ENCODE measurements at regions not wholly inside any gene's neighbourhood (a gene's known extent, or its start where the extent isn't known, plus 50 kb on each side); places are given as distances from the start of the nearest gene placed in this dataset.

DNA sequence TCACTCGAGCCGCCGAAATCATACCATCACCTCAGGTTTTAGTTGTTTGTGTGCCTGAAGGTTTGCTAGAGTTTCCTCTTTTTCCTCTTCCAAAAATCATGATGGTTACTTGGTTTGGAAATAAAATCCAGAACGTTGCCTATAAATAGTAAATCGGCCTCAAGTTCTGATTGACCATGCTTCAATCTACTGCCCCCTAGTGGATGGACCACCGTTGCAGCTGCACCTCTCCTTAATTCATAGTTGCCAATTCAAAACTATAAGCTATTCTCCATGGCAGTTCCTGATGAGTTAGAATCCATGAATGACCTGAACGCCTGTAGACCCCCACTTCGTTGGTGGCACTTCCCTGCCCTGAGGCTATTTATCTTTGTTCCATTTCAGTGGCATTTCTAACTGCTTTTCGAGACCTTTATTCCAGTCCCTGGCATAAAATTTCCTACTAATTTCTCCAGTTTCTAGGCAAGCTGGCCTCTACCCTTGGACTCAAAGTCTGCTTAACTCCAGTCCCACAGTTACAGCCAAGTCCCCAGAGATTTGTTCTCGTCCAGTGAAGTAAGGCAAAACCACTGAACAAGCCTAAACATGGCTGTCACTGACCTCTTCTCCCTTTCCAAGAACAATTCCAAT lies 422.6 kb downstream of the EFNA5 start:
- Histone ChIP-seq H3K4me2 (ENCODE audit: insufficient read depth, insufficient read length, low read length) (no peak overlapping the region), H3K9me3 (ENCODE audit: control insufficient read depth, low read depth, low read length) (no peaks in the 10 kb centered on the region), H2BK15ac (ENCODE audit: low read depth, low read length) (no peak overlapping the region), H3K56ac (ENCODE audit: insufficient read length, low read depth, low read length) (no peak overlapping the region), H2BK120ac (ENCODE audit: low read depth, low read length, poor library complexity, severe bottlenecking) (no peak overlapping the region), H2BK12ac (ENCODE audit: insufficient read length, low read depth, low read length) (peak overlapping the region; percentile 88), H3K4ac (ENCODE audit: low read depth, low read length) (no peak overlapping the region), H3K9ac (ENCODE audit: extremely low read depth, insufficient read length, low read length) (no peak overlapping the region), H3K27ac (ENCODE audit: insufficient read length, low read depth, low read length) (no peak overlapping the region), H3K4me1 (ENCODE audit: insufficient read depth, low read length) (no peaks in the 10 kb centered on the region), H4K20me1 (ENCODE audit: control insufficient read depth, insufficient read depth, insufficient read length) (no peaks in the 10 kb centered on the region), H2BK5ac (ENCODE audit: insufficient read length, low read length) (no peak overlapping the region), H4K8ac (replicated peaks; ENCODE audit: insufficient read length, low read depth, low read length) (no peak overlapping the region), H3K14ac (ENCODE audit: insufficient read depth, low read length) (no peak overlapping the region), H3T11ph (ENCODE audit: low read length) (no peak overlapping the region), H4K5ac (ENCODE audit: insufficient read length, low read depth, low read length) (no peak overlapping the region), H2BK20ac (ENCODE audit: low read depth, low read length, poor library complexity, severe bottlenecking) (no peak overlapping the region), H3K23ac (ENCODE audit: insufficient read length, low read depth, low read length) (no peak overlapping the region), H2AFZ (ENCODE audit: low read length) (no peak overlapping the region), H3K23me2 (ENCODE audit: insufficient read length, low read depth, low read length, poor library complexity, severe bottlenecking) (no peaks in the 10 kb centered on the region), H4K91ac (ENCODE audit: insufficient read length, low read depth, low read length) (no peak overlapping the region), H3K79me1 (ENCODE audit: insufficient read depth, low read depth, low read length, poor library complexity, severe bottlenecking) (no peaks in the 10 kb centered on the region), H3K18ac (ENCODE audit: insufficient read length, low read depth, low read length) (no peak overlapping the region), H2AK5ac (ENCODE audit: insufficient read length, low read length) (no peak overlapping the region), H3K27me3 (ENCODE audit: insufficient read depth, low read length) (no peaks in the 10 kb centered on the region), H3K79me2 (ENCODE audit: insufficient read depth, low read length) (no peaks in the 10 kb centered on the region)
- no peaks in the 10 kb centered on the region for H3K9me3 Mint-ChIP-seq
- peaks cover 3 to 9% of the 10 kb centered on the region in 2 experiments; a peak in 3 of 4 replicates for H3K4me1 Mint-ChIP-seq
- no peaks in the 10 kb centered on the region for H3K27me3 Mint-ChIP-seq (ENCODE audit: low read depth)
- TF ChIP-seq, protein P1, sequence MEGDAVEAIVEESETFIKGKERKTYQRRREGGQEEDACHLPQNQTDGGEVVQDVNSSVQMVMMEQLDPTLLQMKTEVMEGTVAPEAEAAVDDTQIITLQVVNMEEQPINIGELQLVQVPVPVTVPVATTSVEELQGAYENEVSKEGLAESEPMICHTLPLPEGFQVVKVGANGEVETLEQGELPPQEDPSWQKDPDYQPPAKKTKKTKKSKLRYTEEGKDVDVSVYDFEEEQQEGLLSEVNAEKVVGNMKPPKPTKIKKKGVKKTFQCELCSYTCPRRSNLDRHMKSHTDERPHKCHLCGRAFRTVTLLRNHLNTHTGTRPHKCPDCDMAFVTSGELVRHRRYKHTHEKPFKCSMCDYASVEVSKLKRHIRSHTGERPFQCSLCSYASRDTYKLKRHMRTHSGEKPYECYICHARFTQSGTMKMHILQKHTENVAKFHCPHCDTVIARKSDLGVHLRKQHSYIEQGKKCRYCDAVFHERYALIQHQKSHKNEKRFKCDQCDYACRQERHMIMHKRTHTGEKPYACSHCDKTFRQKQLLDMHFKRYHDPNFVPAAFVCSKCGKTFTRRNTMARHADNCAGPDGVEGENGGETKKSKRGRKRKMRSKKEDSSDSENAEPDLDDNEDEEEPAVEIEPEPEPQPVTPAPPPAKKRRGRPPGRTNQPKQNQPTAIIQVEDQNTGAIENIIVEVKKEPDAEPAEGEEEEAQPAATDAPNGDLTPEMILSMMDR (conservative IDR thresholded peaks at IDR 0.05): peak; percentile 94
- no peak overlapping the region; a peak in 1 of 7 replicates for H3K27ac Mint-ChIP-seq
- no CpG with 5 or more reads among the region's 10 CpGs for WGBS (ENCODE audit: extremely low coverage, insufficient read length, low lambda C conversion rate)
- peak; percentile 66 for DNase-seq
- H3K4me3 Mint-ChIP-seq: no peak overlapping the region
- H3K36me3 Mint-ChIP-seq (ENCODE audit: insufficient read depth in 1 of 3, low read depth in 3 of 3): no peaks in the 10 kb centered on the region
